ENCODE measurements at regions not wholly inside any gene's neighbourhood (a gene's known extent, or its start where the extent isn't known, plus 50 kb on each side); places are given as distances from the start of the nearest gene placed in this dataset.
"Not testable (repeated sequence)": the region's sequence is repeated elsewhere in the genome, so short reads cannot be mapped to it uniquely, and the experiment has no call there.

DNA sequence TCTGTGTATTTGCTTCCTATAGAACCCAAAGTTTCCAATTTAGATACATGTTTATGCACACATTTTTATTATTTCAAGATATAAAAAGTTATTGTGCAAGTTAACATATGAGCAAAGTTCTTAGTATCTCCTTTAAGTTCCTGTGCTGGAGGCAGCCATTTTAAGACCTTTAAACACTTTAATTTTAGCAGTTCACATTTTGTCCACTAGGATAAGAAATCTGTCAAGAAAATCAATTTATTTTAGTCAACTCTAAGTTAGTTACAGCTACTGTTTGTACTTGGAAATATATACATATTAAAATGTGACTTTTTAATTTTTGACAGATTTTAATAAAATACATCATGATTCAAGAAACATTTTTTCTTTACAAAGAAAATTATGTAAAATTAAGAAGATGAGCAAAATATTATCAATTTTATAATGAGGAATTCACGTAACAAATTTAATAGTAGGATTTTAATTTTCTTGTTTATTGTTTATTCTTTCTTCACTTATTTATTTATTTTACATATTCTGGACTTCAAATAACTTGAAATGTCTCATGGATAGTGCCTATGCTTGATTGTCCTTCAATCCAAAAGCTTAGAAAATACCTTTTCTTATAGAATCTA is 402.6 kb upstream of the GBE1 start:
- FAIRE-seq (no peak), DNase-seq (ENCODE audit: low read depth) (peak; percentile 28)
- H3K4me3 ChIP-seq (ENCODE audit: low read depth, low read length): no peak overlapping the region
- TF ChIP-seq, protein P1, sequence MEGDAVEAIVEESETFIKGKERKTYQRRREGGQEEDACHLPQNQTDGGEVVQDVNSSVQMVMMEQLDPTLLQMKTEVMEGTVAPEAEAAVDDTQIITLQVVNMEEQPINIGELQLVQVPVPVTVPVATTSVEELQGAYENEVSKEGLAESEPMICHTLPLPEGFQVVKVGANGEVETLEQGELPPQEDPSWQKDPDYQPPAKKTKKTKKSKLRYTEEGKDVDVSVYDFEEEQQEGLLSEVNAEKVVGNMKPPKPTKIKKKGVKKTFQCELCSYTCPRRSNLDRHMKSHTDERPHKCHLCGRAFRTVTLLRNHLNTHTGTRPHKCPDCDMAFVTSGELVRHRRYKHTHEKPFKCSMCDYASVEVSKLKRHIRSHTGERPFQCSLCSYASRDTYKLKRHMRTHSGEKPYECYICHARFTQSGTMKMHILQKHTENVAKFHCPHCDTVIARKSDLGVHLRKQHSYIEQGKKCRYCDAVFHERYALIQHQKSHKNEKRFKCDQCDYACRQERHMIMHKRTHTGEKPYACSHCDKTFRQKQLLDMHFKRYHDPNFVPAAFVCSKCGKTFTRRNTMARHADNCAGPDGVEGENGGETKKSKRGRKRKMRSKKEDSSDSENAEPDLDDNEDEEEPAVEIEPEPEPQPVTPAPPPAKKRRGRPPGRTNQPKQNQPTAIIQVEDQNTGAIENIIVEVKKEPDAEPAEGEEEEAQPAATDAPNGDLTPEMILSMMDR (IDR thresholded peaks at IDR 0.05; ENCODE audit: insufficient read depth, low read length, severe bottlenecking): no peak
- no peaks in the 10 kb centered on the region for H3K27me3 ChIP-seq (ENCODE audit: control insufficient read depth, insufficient read depth, low read length)
- H3K36me3 ChIP-seq (ENCODE audit: control insufficient read depth, insufficient read depth, low read length): no peaks in the 10 kb centered on the region

GRCh38 chr3:82157952-82158351 is 396.5 kb upstream of the GBE1 start:
- TF ChIP-seq, protein P1 (IDR thresholded peaks at IDR 0.05; ENCODE audit: insufficient read depth, low read length, severe bottlenecking): no peak
- FAIRE-seq: no peak
- H3K27me3 ChIP-seq (ENCODE audit: control insufficient read depth, insufficient read depth, low read length): no peaks in the 10 kb centered on the region
- no peak overlapping the region for H3K4me3 ChIP-seq (ENCODE audit: low read depth, low read length)
- H3K36me3 ChIP-seq (ENCODE audit: control insufficient read depth, insufficient read depth, low read length): no peaks in the 10 kb centered on the region
- DNase-seq (ENCODE audit: low read depth): peak; percentile 83

- not testable (repeated sequence) for H3K27me3 ChIP-seq (ENCODE audit: control insufficient read depth, insufficient read depth, low read length); H3K36me3 ChIP-seq (ENCODE audit: control insufficient read depth, insufficient read depth, low read length); DNase-seq (ENCODE audit: low read depth); FAIRE-seq; H3K4me3 ChIP-seq (ENCODE audit: low read depth, low read length)
These were observed 392.4 kb upstream of the GBE1 start for GRCh38 chr3:82153892-82154291.

DNA sequence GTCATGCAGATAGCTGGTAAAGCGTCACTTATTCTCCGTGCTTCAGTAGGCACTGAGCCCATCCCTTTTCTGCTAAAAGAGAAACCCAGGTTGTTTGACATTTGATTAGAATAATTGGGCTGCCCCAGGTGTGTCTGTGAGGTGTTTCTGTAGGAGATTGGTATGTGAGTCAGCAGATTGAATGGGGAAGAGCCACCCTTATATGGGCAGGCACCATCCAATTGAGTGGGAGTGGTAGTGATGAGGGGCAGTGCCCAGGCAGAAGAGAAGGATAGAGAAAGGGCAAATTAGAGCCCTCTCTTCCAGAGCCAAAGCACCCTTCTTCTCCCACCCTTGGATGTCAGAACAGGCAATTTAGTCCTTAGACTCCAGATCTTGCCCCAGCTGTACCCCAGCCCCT is 384.3 kb upstream of the GBE1 start:
- FAIRE-seq: no peak
- TF ChIP-seq, protein P1 (IDR thresholded peaks at IDR 0.05; ENCODE audit: insufficient read depth, low read length, severe bottlenecking): no peak
- DNase-seq (ENCODE audit: low read depth): peak; percentile 33
- H3K4me3 ChIP-seq (ENCODE audit: low read depth, low read length): no peak overlapping the region
- H3K27me3 ChIP-seq (ENCODE audit: control insufficient read depth, insufficient read depth, low read length): no peaks in the 10 kb centered on the region
- H3K36me3 ChIP-seq (ENCODE audit: control insufficient read depth, insufficient read depth, low read length): no peaks in the 10 kb centered on the region

- DNase-seq (ENCODE audit: low read depth): no peak
- H3K27me3 ChIP-seq (ENCODE audit: control insufficient read depth, insufficient read depth, low read length): no peaks in the 10 kb centered on the region
- TF ChIP-seq, protein P1 (IDR thresholded peaks at IDR 0.05; ENCODE audit: insufficient read depth, low read length, severe bottlenecking): no peak
- no peaks in the 10 kb centered on the region for H3K36me3 ChIP-seq (ENCODE audit: control insufficient read depth, insufficient read depth, low read length)
- peak; percentile 18 for FAIRE-seq
- H3K4me3 ChIP-seq (ENCODE audit: low read depth, low read length): no peak overlapping the region
These were observed 383.4 kb upstream of the GBE1 start for GRCh38 chr3:82144811-82145210.

DNA sequence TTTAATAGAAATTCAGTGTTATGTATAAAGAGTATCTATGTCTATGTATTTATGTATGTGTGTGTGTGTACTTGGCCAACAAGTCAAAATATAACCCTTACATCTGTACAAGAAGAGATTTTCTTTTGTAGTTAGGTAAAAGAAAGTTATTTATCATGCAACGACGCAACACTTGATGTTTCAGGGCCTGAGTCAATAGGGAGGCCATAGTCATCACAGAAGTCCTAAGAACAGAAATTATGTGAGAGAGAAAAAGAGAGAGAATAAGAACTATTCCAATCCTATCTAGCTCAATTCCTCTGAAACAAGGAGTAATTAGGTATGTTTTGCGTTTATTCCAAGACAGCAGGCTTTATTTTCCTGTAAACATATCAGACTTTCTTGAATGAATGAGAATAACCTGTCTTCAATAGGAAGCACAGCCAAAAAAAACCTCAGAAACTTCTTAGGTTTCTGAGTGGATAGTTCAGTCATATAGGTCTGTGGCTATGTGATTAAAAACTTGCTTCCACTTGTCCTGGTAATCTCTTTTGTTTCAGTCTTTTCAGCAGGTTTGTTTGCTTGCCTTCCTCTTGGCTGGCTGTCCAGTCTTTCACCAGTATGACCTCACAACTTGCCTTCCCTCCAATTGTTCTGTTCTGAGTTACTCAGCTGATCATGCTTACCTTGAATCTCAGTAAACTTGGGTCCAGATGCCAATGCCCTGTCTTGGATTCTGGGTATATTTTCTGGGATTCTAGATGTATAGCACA is 382.4 kb upstream of the GBE1 start:
- Histone ChIP-seq H3K36me3 (ENCODE audit: control insufficient read depth, insufficient read depth, low read length) (no peaks in the 10 kb centered on the region), H3K27me3 (ENCODE audit: control insufficient read depth, insufficient read depth, low read length) (no peaks in the 10 kb centered on the region), H3K4me3 (ENCODE audit: low read depth, low read length) (no peak overlapping the region)
- FAIRE-seq (peak; percentile 70), DNase-seq (ENCODE audit: low read depth) (peak; percentile 95)
- TF ChIP-seq, protein P1 (IDR thresholded peaks at IDR 0.05; ENCODE audit: insufficient read depth, low read length, severe bottlenecking): no peak

All from bronchial epithelial cell (primary cell).